DOHH2 (cell line): ENCODE measurements at regions not wholly inside any gene's neighbourhood (a gene's known extent, or its start where the extent isn't known, plus 50 kb on each side); places are given as distances from the start of the nearest gene placed in this dataset.

Experiments
- EZH2phosphoT487 ChIP-seq: fragments of 200-600 bp; sonication (generic); IDR thresholded peaks from 2 replicates; pipeline ENCODE4 v1.6.1; 2017; ENCODE audit warnings: borderline replicate concordance, mild to moderate bottlenecking, antibody characterized with exemption, low read length, moderate library complexity, mixed read lengths
- TF ChIP-seq, protein P1 (sequence below): fragments of 200-600 bp; sonication (generic); IDR thresholded peaks from one replicate; pipeline ENCODE4 v1.5.1; 2014; ENCODE audit warnings: antibody characterized with exemption, mild to moderate bottlenecking, low read depth, low read length; ENCODE audit not compliant: poor library complexity, severe bottlenecking

DNA sequence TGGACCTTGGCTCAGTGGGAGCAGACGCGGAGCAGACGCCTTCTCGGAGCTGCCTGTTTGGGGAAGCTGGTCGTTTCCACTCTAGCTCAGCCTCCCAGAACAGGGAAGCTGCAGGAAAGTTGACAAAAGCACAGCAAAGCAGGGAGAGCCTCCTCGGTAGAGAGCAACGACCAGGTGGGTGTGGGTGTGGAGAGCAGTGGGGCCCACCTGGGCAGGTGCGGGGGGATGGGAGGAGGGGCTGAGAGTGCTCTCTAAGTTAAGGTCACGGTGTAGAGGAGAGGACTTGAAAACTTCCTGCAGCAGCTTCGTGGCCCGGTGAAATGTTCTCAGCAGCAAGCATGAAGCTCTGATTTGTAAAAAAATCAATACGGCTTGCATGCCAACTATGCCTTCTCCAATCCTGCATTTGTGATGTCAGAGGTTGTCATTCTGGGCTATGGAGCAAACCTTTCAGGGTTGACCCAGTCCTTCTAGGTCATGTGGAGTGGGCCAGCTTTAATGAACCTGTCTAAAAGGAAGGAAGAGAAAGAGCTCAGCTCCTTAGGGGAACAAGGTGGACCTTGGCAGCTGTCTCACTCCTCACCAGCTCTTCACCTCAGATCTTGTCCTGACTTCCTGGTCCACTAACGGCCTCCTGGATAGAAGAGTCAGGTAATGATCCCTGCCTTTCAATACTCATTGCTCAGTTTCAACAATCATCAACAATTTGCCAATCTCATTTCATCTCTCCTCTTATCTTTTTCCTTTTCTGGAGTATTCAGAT lies 85.8 kb upstream of the UBL3 start:
- TF ChIP-seq, protein P1, sequence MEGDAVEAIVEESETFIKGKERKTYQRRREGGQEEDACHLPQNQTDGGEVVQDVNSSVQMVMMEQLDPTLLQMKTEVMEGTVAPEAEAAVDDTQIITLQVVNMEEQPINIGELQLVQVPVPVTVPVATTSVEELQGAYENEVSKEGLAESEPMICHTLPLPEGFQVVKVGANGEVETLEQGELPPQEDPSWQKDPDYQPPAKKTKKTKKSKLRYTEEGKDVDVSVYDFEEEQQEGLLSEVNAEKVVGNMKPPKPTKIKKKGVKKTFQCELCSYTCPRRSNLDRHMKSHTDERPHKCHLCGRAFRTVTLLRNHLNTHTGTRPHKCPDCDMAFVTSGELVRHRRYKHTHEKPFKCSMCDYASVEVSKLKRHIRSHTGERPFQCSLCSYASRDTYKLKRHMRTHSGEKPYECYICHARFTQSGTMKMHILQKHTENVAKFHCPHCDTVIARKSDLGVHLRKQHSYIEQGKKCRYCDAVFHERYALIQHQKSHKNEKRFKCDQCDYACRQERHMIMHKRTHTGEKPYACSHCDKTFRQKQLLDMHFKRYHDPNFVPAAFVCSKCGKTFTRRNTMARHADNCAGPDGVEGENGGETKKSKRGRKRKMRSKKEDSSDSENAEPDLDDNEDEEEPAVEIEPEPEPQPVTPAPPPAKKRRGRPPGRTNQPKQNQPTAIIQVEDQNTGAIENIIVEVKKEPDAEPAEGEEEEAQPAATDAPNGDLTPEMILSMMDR = no peak
- no peak for TF ChIP-seq EZH2phosphoT487
